Hepatocyte (in vitro differentiated cells): ENCODE measurements at regions not wholly inside any gene's neighbourhood (a gene's known extent, or its start where the extent isn't known, plus 50 kb on each side); places are given as distances from the start of the nearest gene placed in this dataset.

ENCODE experiments used
- DNase-seq: peaks from one replicate; pipeline ENCODE4 v3.0.0-alpha.2; 2016; ENCODE audit warnings: low spot score
- H2AFZ ChIP-seq: fragments of 200-600 bp; sonication (generic); 2 replicates; pipeline ENCODE4 v1.6.0; 2016; ENCODE audit warnings: antibody characterized with exemption, mild to moderate bottlenecking
- H3K27ac ChIP-seq: fragments of 200-600 bp; sonication (generic); 2 replicates; pipeline ENCODE4 v1.5.1; 2016; ENCODE audit warnings: mild to moderate bottlenecking
- H3K27me3 ChIP-seq: fragments of 200-600 bp; sonication (generic); 2 replicates; pipeline ENCODE4 v1.6.1; 2016
- H3K36me3 ChIP-seq: fragments of 200-600 bp; sonication (generic); replicated peaks from 2 replicates; pipeline ENCODE4 v1.5.1; 2016; ENCODE audit warnings: low read depth; ENCODE audit not compliant: insufficient read depth
- H3K4me1 ChIP-seq: fragments of 200-600 bp; sonication (generic); 2 replicates; pipeline ENCODE4 v1.5.1; 2016; ENCODE audit warnings: mild to moderate bottlenecking, moderate library complexity; ENCODE audit not compliant: insufficient read depth
- H3K4me2 ChIP-seq: fragments of 200-600 bp; sonication (generic); 2 replicates; pipeline ENCODE4 v1.6.0; 2016
- H3K4me3 ChIP-seq: fragments of 200-600 bp; sonication (generic); 2 replicates; pipeline ENCODE4 v1.5.1; 2016; ENCODE audit warnings: mild to moderate bottlenecking
- H3K79me2 ChIP-seq: fragments of 200-600 bp; sonication (generic); 2 replicates; pipeline ENCODE4 v1.6.0; 2017; ENCODE audit warnings: mild to moderate bottlenecking
- H3K9me2 ChIP-seq: fragments of 200-600 bp; sonication (generic); replicated peaks from 2 replicates; pipeline ENCODE4 v1.6.0; 2017; ENCODE audit warnings: mild to moderate bottlenecking; ENCODE audit not compliant: insufficient read depth
- H3K9me3 ChIP-seq: fragments of 200-600 bp; sonication (generic); 2 replicates; pipeline ENCODE4 v1.5.1; 2016; ENCODE audit warnings: low read depth, mild to moderate bottlenecking
- H4K20me1 ChIP-seq: fragments of 200-600 bp; sonication (generic); 2 replicates; pipeline ENCODE4 v1.6.0; 2016; ENCODE audit warnings: mild to moderate bottlenecking; ENCODE audit not compliant: insufficient read depth, poor library complexity, severe bottlenecking
- CTCF ChIP-seq: fragments of 200-600 bp; sonication (generic); IDR thresholded peaks from 2 replicates; pipeline ENCODE4 v1.5.1; 2016; ENCODE audit warnings: antibody characterized with exemption, mild to moderate bottlenecking; ENCODE audit not compliant: poor library complexity
- EZH2 ChIP-seq: fragments of 200-600 bp; sonication (generic); IDR thresholded peaks from 2 replicates; pipeline ENCODE4 v1.6.1; 2016; ENCODE audit warnings: antibody characterized with exemption, mild to moderate bottlenecking, borderline replicate concordance
- EZH2phosphoT487 ChIP-seq: fragments of 200-600 bp; sonication (generic); IDR thresholded peaks from one replicate; pipeline ENCODE4 v1.6.1; 2018; ENCODE audit warnings: antibody characterized with exemption, mild to moderate bottlenecking, low read depth, moderate library complexity; ENCODE audit not compliant: unreplicated experiment, severe bottlenecking
- WGBS: methylation state at CpG from one replicate; pipeline ENCODE4 v1.1.6; 2016; ENCODE audit warnings: low lambda C conversion rate; ENCODE audit errors: missing lambda C conversion rate; 5-methylcytosine and 5-hydroxymethylcytosine counted together

- Histone ChIP-seq H3K4me2 (no peak overlapping the region), H3K4me3 (no peak overlapping the region), H3K27ac (no peak overlapping the region), H2AFZ (no peak overlapping the region), H3K79me2 (no peaks in the 10 kb centered on the region), H4K20me1 (no peaks in the 10 kb centered on the region), H3K27me3 (no peaks in the 10 kb centered on the region), H3K9me3 (no peaks in the 10 kb centered on the region), H3K36me3 (no peaks in the 10 kb centered on the region), H3K9me2 (no peaks in the 10 kb centered on the region), H3K4me1 (peaks cover 8% of the 10 kb centered on the region)
- DNase-seq, result peak; percentile 18
- WGBS, result 69% methylated on average over 3 of the region's 3 CpGs
- TF ChIP-seq EZH2phosphoT487 (no peak), EZH2 (no peak), CTCF (no peak)
These were observed 96.7 kb upstream of the SLC14A2 start for GRCh38 chr18:45518311-45519155.

GRCh38 chr18:45519411-45520280 lies 95.6 kb upstream of the SLC14A2 start:
- Histone ChIP-seq H3K27ac (no peak overlapping the region), H3K4me2 (no peak overlapping the region), H3K79me2 (no peaks in the 10 kb centered on the region), H3K27me3 (no peaks in the 10 kb centered on the region), H3K9me3 (no peaks in the 10 kb centered on the region), H4K20me1 (no peaks in the 10 kb centered on the region), H2AFZ (no peak overlapping the region), H3K9me2 (no peaks in the 10 kb centered on the region), H3K4me3 (no peak overlapping the region), H3K4me1 (peaks cover 8% of the 10 kb centered on the region), H3K36me3 (no peaks in the 10 kb centered on the region)
- TF ChIP-seq EZH2, result no peak
- no peak for TF ChIP-seq EZH2phosphoT487
- no peak for TF ChIP-seq CTCF
- no peak for DNase-seq
- 77% methylated on average over 7 of the region's 7 CpGs for WGBS

GRCh38 chr18:45521136-45521535 lies 94.1 kb upstream of the SLC14A2 start:
- no peaks in the 10 kb centered on the region for H3K9me3 ChIP-seq
- WGBS, result 60% methylated on average over 1 of the region's 1 CpG
- H3K36me3 ChIP-seq, result no peaks in the 10 kb centered on the region
- H3K4me2 ChIP-seq, result no peak overlapping the region
- no peak overlapping the region for H2AFZ ChIP-seq
- H4K20me1 ChIP-seq, result no peaks in the 10 kb centered on the region
- no peaks in the 10 kb centered on the region for H3K9me2 ChIP-seq
- H3K79me2 ChIP-seq, result no peaks in the 10 kb centered on the region
- peaks cover 12% of the 10 kb centered on the region for H3K4me1 ChIP-seq
- no peak overlapping the region for H3K4me3 ChIP-seq
- no peak overlapping the region for H3K27ac ChIP-seq
- no peak for DNase-seq
- TF ChIP-seq CTCF, result no peak
- TF ChIP-seq EZH2phosphoT487, result no peak
- no peak for TF ChIP-seq EZH2
- H3K27me3 ChIP-seq, result no peaks in the 10 kb centered on the region
